ENCODE measurements at regions not wholly inside any gene's neighbourhood (a gene's known extent, or its start where the extent isn't known, plus 50 kb on each side); places are given as distances from the start of the nearest gene placed in this dataset.
"Not testable (repeated sequence)": the region's sequence is repeated elsewhere in the genome, so short reads cannot be mapped to it uniquely, and the experiment has no call there.

GRCh38 chr3:197430502-197430901 lies 125.3 kb downstream of the BDH1 start:
- DNase-seq: no peak

- no peak for DNase-seq
Observed at GRCh38 chr3:197428952-197429351, 126.8 kb downstream of the BDH1 start.

GRCh38 chr3:197428117-197428801 lies 127.5 kb downstream of the BDH1 start:
- no peak for DNase-seq

GRCh38 chr3:197427021-197427420 lies 128.6 kb upstream of the DLG1 start:
- no peak for DNase-seq

- DNase-seq: no peak
Observed at GRCh38 chr3:197426121-197426566, 127.7 kb upstream of the DLG1 start.

GRCh38 chr3:197425485-197426120 lies 127.2 kb upstream of the DLG1 start:
- no peak for DNase-seq

- DNase-seq: no peak
Observed at GRCh38 chr3:197424674-197425484, 126.5 kb upstream of the DLG1 start.

- no peak for DNase-seq
Observed at GRCh38 chr3:197424266-197424665, 125.9 kb upstream of the DLG1 start.

- DNase-seq: no peak
Observed at GRCh38 chr3:197423376-197423775, 125.0 kb upstream of the DLG1 start.

- DNase-seq: no peak
Observed at GRCh38 chr3:197422506-197422905, 124.1 kb upstream of the DLG1 start.

- no peak for DNase-seq
Observed at GRCh38 chr3:197421021-197421420, 122.6 kb upstream of the DLG1 start.

GRCh38 chr3:197420566-197420965 lies 122.2 kb upstream of the DLG1 start:
- no peak for DNase-seq

- DNase-seq: no peak
Observed at GRCh38 chr3:197420115-197420514, 121.7 kb upstream of the DLG1 start.

- no peak for DNase-seq
Observed at GRCh38 chr3:197419696-197420095, 121.3 kb upstream of the DLG1 start.

GRCh38 chr3:197417911-197418618 lies 119.7 kb upstream of the DLG1 start:
- no peak for DNase-seq

GRCh38 chr3:197417441-197417840 lies 119.0 kb upstream of the DLG1 start:
- DNase-seq: no peak

- not testable (repeated sequence) for DNase-seq
Observed at GRCh38 chr3:197411899-197412298, 113.5 kb upstream of the DLG1 start.

GRCh38 chr3:197410170-197410569 lies 111.8 kb upstream of the DLG1 start:
- not testable (repeated sequence) for DNase-seq

GRCh38 chr3:197408177-197408957 lies 110.0 kb upstream of the DLG1 start:
- DNase-seq: no peak

- DNase-seq: no peak
Observed at GRCh38 chr3:197407526-197407925, 109.1 kb upstream of the DLG1 start.

- DNase-seq: no peak
Observed at GRCh38 chr3:197407053-197407452, 108.6 kb upstream of the DLG1 start.

GRCh38 chr3:197406266-197406665 lies 107.9 kb upstream of the DLG1 start:
- no peak for DNase-seq
